Brain microvascular endothelial cell (primary cell): ENCODE measurements at regions not wholly inside any gene's neighbourhood (a gene's known extent, or its start where the extent isn't known, plus 50 kb on each side); places are given as distances from the start of the nearest gene placed in this dataset.

Experiments
- DNase-seq: peaks from one replicate; pipeline ENCODE4 v3.0.0-alpha.2; 2020
- H3K27ac ChIP-seq: fragments of 250-450 bp; sonication (Bioruptor Pico); 2 replicates; pipeline ENCODE4 v1.5.1; 2020; ENCODE audit warnings: mild to moderate bottlenecking, moderate library complexity
- H3K27me3 ChIP-seq: fragments of 250-450 bp; sonication (Bioruptor Pico); replicated peaks from 2 replicates; pipeline ENCODE4 v1.5.1; 2020; ENCODE audit warnings: mild to moderate bottlenecking
- H3K36me3 ChIP-seq: fragments of 250-450 bp; sonication (Bioruptor Pico); replicated peaks from 2 replicates; pipeline ENCODE4 v1.5.1; 2020; ENCODE audit warnings: mild to moderate bottlenecking
- H3K4me3 ChIP-seq: 2 replicates; pipeline ENCODE4 v1.5.1; 2011; ENCODE audit warnings: low read depth, mild to moderate bottlenecking, control low read depth, low read length, moderate library complexity
- in situ Hi-C: cut with HindIII; loops from 2 replicates; pipeline ENCODE4 v1.10.0; 2017; ENCODE audit warnings: low sequenced_read_pairs, low pct_ligation_motif_present
- TF ChIP-seq, protein P1 (sequence below): IDR thresholded peaks from 2 replicates; pipeline ENCODE4 v1.5.1; 2011; ENCODE audit warnings: low read depth, mild to moderate bottlenecking, moderate library complexity, low read length, control low read depth, inconsistent platforms; ENCODE audit errors: missing control alignments

- Histone ChIP-seq H3K27me3 (no peaks in the 10 kb centered on the region), H3K4me3 (no peak overlapping the region), H3K36me3 (no peaks in the 10 kb centered on the region), H3K27ac (no peak overlapping the region)
- DNase-seq: no peak
- TF ChIP-seq, protein P1, sequence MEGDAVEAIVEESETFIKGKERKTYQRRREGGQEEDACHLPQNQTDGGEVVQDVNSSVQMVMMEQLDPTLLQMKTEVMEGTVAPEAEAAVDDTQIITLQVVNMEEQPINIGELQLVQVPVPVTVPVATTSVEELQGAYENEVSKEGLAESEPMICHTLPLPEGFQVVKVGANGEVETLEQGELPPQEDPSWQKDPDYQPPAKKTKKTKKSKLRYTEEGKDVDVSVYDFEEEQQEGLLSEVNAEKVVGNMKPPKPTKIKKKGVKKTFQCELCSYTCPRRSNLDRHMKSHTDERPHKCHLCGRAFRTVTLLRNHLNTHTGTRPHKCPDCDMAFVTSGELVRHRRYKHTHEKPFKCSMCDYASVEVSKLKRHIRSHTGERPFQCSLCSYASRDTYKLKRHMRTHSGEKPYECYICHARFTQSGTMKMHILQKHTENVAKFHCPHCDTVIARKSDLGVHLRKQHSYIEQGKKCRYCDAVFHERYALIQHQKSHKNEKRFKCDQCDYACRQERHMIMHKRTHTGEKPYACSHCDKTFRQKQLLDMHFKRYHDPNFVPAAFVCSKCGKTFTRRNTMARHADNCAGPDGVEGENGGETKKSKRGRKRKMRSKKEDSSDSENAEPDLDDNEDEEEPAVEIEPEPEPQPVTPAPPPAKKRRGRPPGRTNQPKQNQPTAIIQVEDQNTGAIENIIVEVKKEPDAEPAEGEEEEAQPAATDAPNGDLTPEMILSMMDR: no peak
- in situ Hi-C loops: no loop called here
Measured at GRCh38 chr2:239736358-239737143, 288.6 kb downstream of the NDUFA10 start.

- no peak overlapping the region for H3K27ac ChIP-seq
- TF ChIP-seq, protein P1: no peak
- DNase-seq: no peak
- no peak overlapping the region for H3K4me3 ChIP-seq
- no peaks in the 10 kb centered on the region for H3K27me3 ChIP-seq
- in situ Hi-C loops: no loop called here
- H3K36me3 ChIP-seq: no peaks in the 10 kb centered on the region
Measured at GRCh38 chr2:239735829-239736357, 289.2 kb downstream of the NDUFA10 start.

DNA sequence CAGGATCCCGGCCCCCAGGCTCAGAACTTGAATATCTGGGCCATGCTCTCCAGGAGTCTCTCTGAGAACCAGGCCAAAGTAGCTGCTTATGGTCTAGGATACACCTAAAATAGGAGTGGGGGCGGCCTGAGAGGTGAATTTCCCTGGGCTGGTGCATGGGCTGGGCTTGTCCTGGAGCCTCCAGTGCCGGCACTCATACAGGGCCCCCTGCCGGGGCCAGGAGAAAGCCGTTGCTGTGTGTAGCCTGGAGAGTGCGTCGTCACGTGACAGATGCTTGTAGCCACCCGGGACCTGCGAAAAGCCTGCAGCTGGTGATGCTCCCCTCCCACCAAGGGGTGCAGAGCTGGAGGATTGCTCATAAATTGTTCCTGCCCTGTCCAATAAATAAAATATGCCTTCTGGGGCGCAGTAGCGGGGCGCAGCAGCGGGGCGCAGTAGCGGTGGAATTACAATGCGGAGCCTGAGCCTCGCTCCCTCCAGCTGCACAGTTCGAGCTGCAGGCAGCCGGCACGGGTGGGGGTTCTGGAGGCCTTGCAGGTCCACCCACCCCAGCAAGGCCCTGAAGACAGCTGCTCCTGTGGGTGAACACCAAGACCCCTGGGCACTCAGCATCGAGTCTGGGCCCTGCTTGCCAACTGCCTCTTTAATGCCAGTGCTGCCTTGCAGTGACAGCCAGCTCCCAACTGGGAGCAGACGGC lies 289.9 kb downstream of the NDUFA10 start:
- Histone ChIP-seq H3K27me3 (no peaks in the 10 kb centered on the region), H3K27ac (no peak overlapping the region), H3K4me3 (no peak overlapping the region), H3K36me3 (no peaks in the 10 kb centered on the region)
- TF ChIP-seq, protein P1: no peak
- DNase-seq: no peak
- in situ Hi-C loops: no loop called here

- Histone ChIP-seq H3K4me3 (no peak overlapping the region), H3K27ac (no peak overlapping the region), H3K27me3 (no peaks in the 10 kb centered on the region), H3K36me3 (no peaks in the 10 kb centered on the region)
- in situ Hi-C loops: no loop called here
- TF ChIP-seq, protein P1: no peak
- DNase-seq: no peak
Measured at GRCh38 chr2:239734436-239735005, 290.6 kb downstream of the NDUFA10 start.

- Histone ChIP-seq H3K27ac (no peak overlapping the region), H3K4me3 (no peak overlapping the region), H3K27me3 (no peaks in the 10 kb centered on the region), H3K36me3 (no peaks in the 10 kb centered on the region)
- TF ChIP-seq, protein P1: no peak
- in situ Hi-C loops: no loop called here
- no peak for DNase-seq
Measured at GRCh38 chr2:239732666-239733010, 292.5 kb downstream of the NDUFA10 start.
